ENCODE measurements at regions not wholly inside any gene's neighbourhood (a gene's known extent, or its start where the extent isn't known, plus 50 kb on each side); places are given as distances from the start of the nearest gene placed in this dataset.

- no peak for TF ChIP-seq CTCF (IDR thresholded peaks at IDR 0.05)
- Histone ChIP-seq H3K9me3 (no peaks in the 10 kb centered on the region), H3K27ac (no peak overlapping the region), H3K4me3 (no peak overlapping the region), H3K27me3 (no peaks in the 10 kb centered on the region), H3K4me1 (no peaks in the 10 kb centered on the region), H3K36me3 (no peaks in the 10 kb centered on the region)
- DNase-seq (ENCODE audit: low spot score), result no peak
Observed at GRCh38 chr16:51426276-51426675, 275.2 kb upstream of the SALL1 start.

GRCh38 chr16:51420247-51420646, 269.2 kb upstream of the SALL1 start:
- Histone ChIP-seq H3K9me3 (no peaks in the 10 kb centered on the region), H3K36me3 (no peaks in the 10 kb centered on the region), H3K4me1 (no peaks in the 10 kb centered on the region), H3K4me3 (no peak overlapping the region), H3K27ac (no peak overlapping the region), H3K27me3 (no peaks in the 10 kb centered on the region)
- TF ChIP-seq CTCF (IDR thresholded peaks at IDR 0.05), result no peak
- no peak for DNase-seq (ENCODE audit: low spot score)

- no peaks in the 10 kb centered on the region for H3K36me3 ChIP-seq
- H3K4me1 ChIP-seq, result no peaks in the 10 kb centered on the region
- no peak overlapping the region for H3K4me3 ChIP-seq
- no peak for TF ChIP-seq CTCF (IDR thresholded peaks at IDR 0.05)
- H3K27ac ChIP-seq, result no peak overlapping the region
- no peaks in the 10 kb centered on the region for H3K9me3 ChIP-seq
- DNase-seq (ENCODE audit: low spot score), result no peak
- H3K27me3 ChIP-seq, result no peaks in the 10 kb centered on the region
Observed at GRCh38 chr16:51419768-51420167, 268.7 kb upstream of the SALL1 start.

GRCh38 chr16:51418258-51418657, 267.2 kb upstream of the SALL1 start:
- no peaks in the 10 kb centered on the region for H3K9me3 ChIP-seq
- H3K4me1 ChIP-seq, result no peaks in the 10 kb centered on the region
- TF ChIP-seq CTCF (IDR thresholded peaks at IDR 0.05), result no peak
- no peak overlapping the region for H3K27ac ChIP-seq
- H3K27me3 ChIP-seq, result no peaks in the 10 kb centered on the region
- H3K4me3 ChIP-seq, result no peak overlapping the region
- no peak for DNase-seq (ENCODE audit: low spot score)
- H3K36me3 ChIP-seq, result no peaks in the 10 kb centered on the region

- TF ChIP-seq CTCF (IDR thresholded peaks at IDR 0.05), result no peak
- DNase-seq (ENCODE audit: low spot score), result no peak
- no peaks in the 10 kb centered on the region for H3K36me3 ChIP-seq
Observed at GRCh38 chr16:51416926-51417325, 265.9 kb upstream of the SALL1 start.

GRCh38 chr16:51410125-51410524, 259.1 kb upstream of the SALL1 start:
- H3K27me3 ChIP-seq, result no peaks in the 10 kb centered on the region
- no peak overlapping the region for H3K4me3 ChIP-seq
- no peak for DNase-seq (ENCODE audit: low spot score)
- no peak for TF ChIP-seq CTCF (IDR thresholded peaks at IDR 0.05)
- H3K36me3 ChIP-seq, result no peaks in the 10 kb centered on the region
- H3K9me3 ChIP-seq, result no peaks in the 10 kb centered on the region
- H3K27ac ChIP-seq, result no peak overlapping the region
- no peaks in the 10 kb centered on the region for H3K4me1 ChIP-seq

More at GRCh38 chr16:51416926-51417325, 265.9 kb upstream of the SALL1 start:
- no peaks in the 10 kb centered on the region for H3K27me3 ChIP-seq
- no peaks in the 10 kb centered on the region for H3K4me1 ChIP-seq
- no peak overlapping the region for H3K27ac ChIP-seq
- no peak overlapping the region for H3K4me3 ChIP-seq
- H3K9me3 ChIP-seq, result no peaks in the 10 kb centered on the region
